Erythroblast (primary cell): ENCODE measurements at regions not wholly inside any gene's neighbourhood (a gene's known extent, or its start where the extent isn't known, plus 50 kb on each side); places are given as distances from the start of the nearest gene placed in this dataset.

ENCODE experiments used
- GATA1 ChIP-seq: IDR thresholded peaks from 2 replicates; pipeline ENCODE4 v1.6.1; 2011; ENCODE audit warnings: low read depth, mild to moderate bottlenecking, control low read depth, low read length, moderate library complexity
- POLR2A ChIP-seq: IDR thresholded peaks from 2 replicates; pipeline ENCODE4 v1.6.1; 2011; ENCODE audit warnings: mild to moderate bottlenecking, low read length

GRCh38 chr7:114818501-114818900, 103.4 kb upstream of the MDFIC start:
- no peak for TF ChIP-seq POLR2A
- no peak for TF ChIP-seq GATA1
